RWPE1 (cell line): ENCODE measurements at regions not wholly inside any gene's neighbourhood (a gene's known extent, or its start where the extent isn't known, plus 50 kb on each side); places are given as distances from the start of the nearest gene placed in this dataset.

Experiments
- CTCF ChIA-PET: fragments of 350-600 bp; sonication (Branson Sonifier 250); formaldehyde crosslinking; extraction: SDS; loops from one replicate; lab custom pipeline; 2021; lab: Yijun Ruan, JAX
- POLR2A ChIA-PET: fragments of 400-600 bp; formaldehyde crosslinking; extraction: SDS; loops from one replicate; lab custom pipeline; 2020; ENCODE audit warnings: antibody characterized with exemption; ENCODE audit not compliant: low non-redundant PET; lab: Yijun Ruan, JAX
- DNase-seq: peaks from one replicate; pipeline ENCODE4 v3.0.0; 2012; ENCODE audit warnings: low spot score
- H3K27ac ChIP-seq: fragments of 450-650 bp; 2 replicates; pipeline ENCODE4 v1.5.1; 2017
- TF ChIP-seq, protein P1 (sequence below): fragments of 450-650 bp; conservative IDR thresholded peaks from 2 replicates; pipeline ENCODE4 v1.5.1; 2017; ENCODE audit warnings: low read depth, mild to moderate bottlenecking

DNA sequence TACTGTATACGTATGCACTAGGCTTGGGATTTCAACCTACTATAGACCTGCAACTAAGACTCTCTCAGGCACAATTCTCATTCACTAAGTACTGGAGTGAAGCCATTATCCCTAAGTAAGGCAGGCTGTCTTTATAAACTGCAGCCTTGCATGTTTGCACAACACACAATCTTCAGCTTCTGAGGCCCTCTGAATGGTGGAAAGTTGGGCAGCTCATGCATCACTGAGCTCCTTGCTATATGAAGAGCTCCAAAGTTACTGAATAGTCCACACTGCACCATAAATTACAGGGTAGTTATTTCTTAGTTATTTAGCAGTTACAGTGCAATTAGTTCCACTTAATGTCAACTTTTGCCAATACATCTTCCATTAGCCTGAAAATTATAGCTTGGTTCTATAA lies 384.6 kb downstream of the BRINP1 start:
- no peak overlapping the region for H3K27ac ChIP-seq
- POLR2A ChIA-PET = no interaction called here
- TF ChIP-seq, protein P1, sequence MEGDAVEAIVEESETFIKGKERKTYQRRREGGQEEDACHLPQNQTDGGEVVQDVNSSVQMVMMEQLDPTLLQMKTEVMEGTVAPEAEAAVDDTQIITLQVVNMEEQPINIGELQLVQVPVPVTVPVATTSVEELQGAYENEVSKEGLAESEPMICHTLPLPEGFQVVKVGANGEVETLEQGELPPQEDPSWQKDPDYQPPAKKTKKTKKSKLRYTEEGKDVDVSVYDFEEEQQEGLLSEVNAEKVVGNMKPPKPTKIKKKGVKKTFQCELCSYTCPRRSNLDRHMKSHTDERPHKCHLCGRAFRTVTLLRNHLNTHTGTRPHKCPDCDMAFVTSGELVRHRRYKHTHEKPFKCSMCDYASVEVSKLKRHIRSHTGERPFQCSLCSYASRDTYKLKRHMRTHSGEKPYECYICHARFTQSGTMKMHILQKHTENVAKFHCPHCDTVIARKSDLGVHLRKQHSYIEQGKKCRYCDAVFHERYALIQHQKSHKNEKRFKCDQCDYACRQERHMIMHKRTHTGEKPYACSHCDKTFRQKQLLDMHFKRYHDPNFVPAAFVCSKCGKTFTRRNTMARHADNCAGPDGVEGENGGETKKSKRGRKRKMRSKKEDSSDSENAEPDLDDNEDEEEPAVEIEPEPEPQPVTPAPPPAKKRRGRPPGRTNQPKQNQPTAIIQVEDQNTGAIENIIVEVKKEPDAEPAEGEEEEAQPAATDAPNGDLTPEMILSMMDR = no peak
- DNase-seq = no peak
- CTCF ChIA-PET = no interaction called here

DNA sequence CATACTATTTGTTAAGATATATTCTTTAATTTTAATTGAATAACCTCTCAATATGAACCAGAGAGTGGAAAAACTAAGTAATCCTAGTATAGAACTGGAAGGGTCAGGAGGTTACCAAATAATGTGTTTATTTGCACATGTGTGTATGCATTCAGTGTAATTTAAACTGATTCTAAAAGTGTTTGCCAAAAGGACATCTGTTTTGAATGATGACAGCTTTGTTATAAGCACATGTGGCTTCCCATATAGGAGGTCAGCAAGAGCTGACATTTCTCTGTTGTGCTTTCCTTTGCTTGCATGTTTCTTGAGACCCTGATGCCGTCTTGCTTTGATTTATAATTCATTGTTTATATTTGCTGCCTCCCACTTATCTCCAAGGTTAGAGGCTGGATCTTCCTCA lies 383.4 kb downstream of the BRINP1 start:
- no peak for DNase-seq
- POLR2A ChIA-PET = no interaction called here
- TF ChIP-seq, protein P1 = no peak

DNA sequence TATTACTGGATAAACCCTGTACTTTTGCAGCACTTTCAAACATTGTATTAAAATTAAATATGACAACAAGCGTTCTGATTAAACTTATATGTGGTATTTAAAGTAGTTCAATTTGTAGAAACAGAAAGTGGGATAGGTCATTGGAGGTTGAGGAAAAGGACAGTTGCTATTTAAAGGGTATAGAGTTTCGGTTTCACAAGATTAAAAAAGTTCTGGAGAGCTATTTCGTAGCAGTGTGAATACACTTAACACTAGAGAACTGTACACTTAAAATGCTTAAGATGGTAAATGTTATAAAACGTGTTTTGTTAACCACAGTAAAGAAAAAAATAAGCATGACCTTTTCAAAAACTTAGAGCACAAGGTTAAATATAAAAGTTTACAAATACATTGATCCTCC lies 382.1 kb downstream of the BRINP1 start:
- no peak overlapping the region for H3K27ac ChIP-seq
- TF ChIP-seq, protein P1 = no peak
- POLR2A ChIA-PET = no interaction called here
- CTCF ChIA-PET = no interaction called here
- DNase-seq = no peak

More for the DNA sequence above, 383.4 kb downstream of the BRINP1 start:
- no peak overlapping the region for H3K27ac ChIP-seq
- CTCF ChIA-PET = no interaction called here

DNA sequence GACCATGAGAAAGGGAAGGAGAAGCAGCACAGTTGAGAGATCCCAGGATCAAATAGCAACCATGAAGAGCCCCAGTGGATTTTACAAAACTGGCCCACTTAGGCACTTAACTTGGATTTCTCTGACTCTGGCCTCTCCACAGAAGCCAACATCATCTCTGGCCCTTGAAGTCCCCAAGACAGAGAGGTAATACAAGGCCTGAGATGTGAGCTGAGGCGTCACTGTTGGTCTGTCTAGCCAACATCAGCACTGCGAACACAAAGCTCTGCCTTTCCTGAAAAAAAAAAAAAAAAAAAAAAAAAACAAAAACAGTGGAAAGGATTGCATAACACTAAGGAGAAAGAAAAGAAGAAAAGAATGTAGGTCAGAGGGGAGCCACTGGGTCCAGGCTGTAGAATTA lies 378.3 kb downstream of the BRINP1 start:
- TF ChIP-seq, protein P1 = no peak
- no peak for DNase-seq
- no peak overlapping the region for H3K27ac ChIP-seq
- ChIA-PET POLR2A (no interaction called here), CTCF (no interaction called here)

DNA sequence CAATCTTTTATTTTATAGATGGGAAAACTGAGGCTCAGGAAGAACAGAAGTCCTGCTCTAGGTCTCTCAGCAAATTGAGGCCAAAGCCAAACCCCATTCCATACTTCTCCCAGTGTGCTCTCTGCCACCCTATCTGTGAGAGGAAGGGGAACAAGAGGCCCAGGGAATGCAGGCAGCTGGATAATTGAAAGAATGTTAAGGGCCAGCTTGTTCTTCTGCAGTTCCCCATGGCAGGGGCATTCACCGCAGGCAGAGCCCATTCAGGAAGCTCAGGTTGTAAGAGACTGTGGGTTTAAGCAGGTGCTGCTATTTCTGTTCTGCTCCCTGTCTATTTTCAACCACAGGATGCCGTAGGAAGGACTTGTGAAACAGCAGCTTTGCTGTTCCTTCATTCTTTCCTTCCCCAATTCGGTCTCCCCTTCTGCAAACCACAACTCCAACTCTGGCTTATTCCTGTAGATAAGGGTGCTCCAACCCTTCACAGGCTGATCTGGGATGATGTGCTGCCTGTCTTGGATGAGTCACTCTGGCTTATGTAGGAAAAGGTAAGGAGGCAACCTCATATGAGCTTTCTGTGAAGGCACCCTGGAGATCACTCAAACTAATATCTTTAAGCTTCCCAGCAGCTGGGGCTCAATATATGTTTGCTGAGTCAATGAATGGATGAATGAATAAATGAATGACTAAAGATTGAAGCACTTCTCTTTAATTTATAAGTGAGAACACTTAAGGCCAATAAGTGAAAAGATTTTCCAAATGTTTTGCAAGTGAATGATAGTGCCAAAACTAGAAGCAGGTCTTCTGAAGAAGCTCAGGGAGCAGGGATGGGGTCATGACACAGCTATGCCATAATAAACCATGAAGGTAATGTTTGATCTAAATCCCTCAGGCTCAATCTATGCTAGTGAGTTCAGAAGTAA lies 377.6 kb downstream of the BRINP1 start:
- no peak for DNase-seq
- TF ChIP-seq, protein P1 = no peak
- POLR2A ChIA-PET = no interaction called here
- CTCF ChIA-PET = no interaction called here
- H3K27ac ChIP-seq = no peak overlapping the region

DNA sequence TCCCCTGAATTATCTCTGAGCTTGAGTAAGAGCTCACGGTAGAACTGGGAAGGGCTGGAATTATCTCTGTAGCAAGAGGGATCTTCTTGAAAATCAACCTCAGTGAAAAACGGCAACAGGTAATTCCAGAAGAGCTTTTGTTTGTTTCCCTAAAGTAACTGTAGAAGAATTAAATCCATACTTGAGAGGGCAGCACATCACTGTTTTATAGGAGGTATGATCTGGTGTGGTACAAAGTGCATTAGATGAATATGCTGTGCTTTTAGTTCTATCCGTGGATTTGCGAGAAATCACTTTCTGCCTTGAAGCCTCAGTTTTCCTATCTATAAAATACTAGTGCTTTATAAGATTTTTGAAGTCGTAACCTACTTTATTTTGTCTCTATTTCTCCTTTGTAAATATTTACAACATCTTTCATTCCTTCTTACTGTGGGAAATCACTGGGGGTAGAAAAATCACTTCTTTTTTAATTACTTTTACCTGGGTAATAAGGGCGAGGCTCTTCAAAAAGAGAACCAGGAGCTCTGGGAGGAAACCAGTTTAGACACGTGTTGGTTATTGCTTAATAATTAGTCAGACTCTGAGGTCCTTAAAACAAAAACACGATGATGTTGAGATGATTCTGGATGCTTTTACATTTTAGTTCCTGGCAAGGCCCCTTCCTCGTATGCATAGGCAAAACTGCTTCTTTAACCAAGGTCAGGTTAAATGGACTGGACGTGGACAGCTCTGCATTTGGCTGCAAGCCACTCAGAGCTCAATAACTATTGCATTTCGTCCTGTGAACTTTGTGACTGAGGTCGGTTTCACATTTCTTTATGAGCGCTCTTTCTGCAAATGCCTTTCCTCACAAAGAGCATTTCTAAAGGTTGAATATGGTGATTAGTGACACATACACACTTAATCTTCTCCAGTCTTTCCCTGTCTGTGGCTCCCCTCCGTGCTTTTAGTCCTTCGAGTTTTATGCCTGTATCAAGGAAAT lies 376.1 kb downstream of the BRINP1 start:
- H3K27ac ChIP-seq = no peak overlapping the region
- ChIA-PET POLR2A (no interaction called here), CTCF (no interaction called here)
- TF ChIP-seq, protein P1 = no peak
- no peak for DNase-seq
